HG02798 (cell line): ENCODE measurements at regions not wholly inside any gene's neighbourhood (a gene's known extent, or its start where the extent isn't known, plus 50 kb on each side); places are given as distances from the start of the nearest gene placed in this dataset.

Source experiments
- ATAC-seq: cut with Tn5 transposase; IDR thresholded peaks from one replicate; pipeline ENCODE4 v1.9.1; 2021; ENCODE audit warnings: mild to moderate bottlenecking; ENCODE audit not compliant: unreplicated experiment, poor library complexity

DNA sequence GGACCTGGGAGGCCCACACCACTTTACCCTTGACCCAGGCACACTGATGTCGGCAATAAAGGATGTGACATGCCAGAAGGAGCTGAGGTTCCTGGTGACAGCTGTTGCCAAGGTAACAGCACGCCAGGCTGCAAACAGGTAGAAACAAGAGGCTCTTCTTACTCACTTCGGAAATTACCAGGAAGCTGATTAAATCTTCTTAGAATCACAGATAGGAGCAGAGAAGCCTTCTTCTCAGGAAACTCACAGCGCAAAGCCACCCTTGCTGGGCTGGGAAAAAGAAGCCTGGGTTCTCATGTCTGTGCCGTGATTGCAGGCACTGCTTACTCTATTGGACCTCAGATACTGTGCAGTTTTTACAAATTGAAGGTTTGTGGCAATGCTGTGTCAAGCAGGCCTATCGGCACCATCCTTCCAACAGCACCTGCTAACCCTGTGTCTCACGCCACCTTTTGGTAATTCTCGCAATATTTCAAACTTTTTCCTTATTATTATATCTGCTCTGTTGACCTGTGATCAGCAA, 61.0 kb upstream of the TAF1B start:
- ATAC-seq, result no peak

DNA sequence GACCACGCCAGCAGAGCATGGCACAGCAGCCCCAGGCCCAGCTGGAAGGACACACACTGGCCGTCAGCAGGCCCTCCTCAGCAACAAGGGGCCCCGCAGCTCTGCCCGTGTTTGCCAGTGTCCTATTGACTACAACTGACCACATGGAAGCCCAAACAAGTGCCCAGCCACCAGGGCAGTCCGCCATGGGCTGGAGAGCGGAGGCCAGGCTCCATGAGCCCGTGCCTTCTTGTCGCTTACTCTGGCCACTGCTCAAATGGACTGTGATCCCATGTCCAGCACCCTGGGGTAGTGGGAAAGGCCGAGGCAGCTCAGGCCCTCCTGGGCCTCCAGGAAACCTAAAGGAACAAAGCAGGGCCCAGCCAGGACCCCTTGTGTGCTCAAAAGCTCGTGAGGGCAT, 53.9 kb upstream of the TAF1B start:
- no peak for ATAC-seq

DNA sequence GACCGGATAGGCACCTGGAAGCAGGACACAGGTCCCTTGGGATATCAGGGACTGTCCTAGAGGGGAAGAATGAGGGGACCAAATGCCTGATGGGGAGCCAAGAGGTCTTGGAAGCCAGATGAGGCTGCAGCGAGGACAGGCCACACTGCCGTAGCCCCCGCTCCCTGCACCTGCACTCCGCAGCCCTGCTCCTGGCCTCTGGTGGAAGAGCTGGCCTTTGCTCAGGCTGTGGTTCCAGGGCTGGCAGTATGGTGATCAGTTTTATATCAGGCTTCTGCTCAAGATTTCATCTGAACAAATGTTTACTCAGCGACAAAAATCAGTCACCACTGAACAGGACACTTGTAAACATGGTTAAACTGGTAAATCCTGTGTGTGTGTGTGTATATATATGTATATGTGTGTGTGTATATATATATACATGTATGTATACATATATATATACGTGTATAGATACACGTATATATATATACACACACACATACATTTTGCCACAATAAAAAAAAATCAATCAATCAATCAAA, 52.5 kb upstream of the TAF1B start:
- no peak for ATAC-seq

GRCh38 chr2:9791711-9792110, 51.6 kb upstream of the TAF1B start:
- ATAC-seq, result no peak

- no peak for ATAC-seq
Measured at GRCh38 chr2:9793156-9793917, 49.9 kb upstream of the TAF1B start.
